Duodenal mucosa (tissue), 2 donors: ENCODE measurements at regions not wholly inside any gene's neighbourhood (a gene's known extent, or its start where the extent isn't known, plus 50 kb on each side); places are given as distances from the start of the nearest gene placed in this dataset.
"Not testable (repeated sequence)": the region's sequence is repeated elsewhere in the genome, so short reads cannot be mapped to it uniquely, and the experiment has no call there.

Experiments used
- H3K27ac ChIP-seq: one replicate; pipeline ENCODE4 v1.7.0; 2013; ENCODE audit warnings: low read depth, low read length
- H3K27me3 ChIP-seq, 2 donors: one replicate each; pipeline ENCODE4 v1.7.0; 2013; ENCODE audit warnings: low read length in 2 of 2, control low read depth in 1 of 2; ENCODE audit not compliant: insufficient read depth in 2 of 2, control insufficient read depth in 1 of 2
- H3K36me3 ChIP-seq, 2 donors: one replicate each; pipeline ENCODE4 v1.7.0; 2013; ENCODE audit warnings: low read length in 2 of 2, control low read depth in 1 of 2; ENCODE audit not compliant: insufficient read depth in 2 of 2, control insufficient read depth in 1 of 2
- H3K4me1 ChIP-seq, 2 donors: one replicate each; pipeline ENCODE4 v1.7.0; 2013; ENCODE audit warnings: low read length in 2 of 2, control low read depth in 1 of 2; ENCODE audit not compliant: insufficient read depth in 2 of 2, control insufficient read depth in 1 of 2
- H3K4me3 ChIP-seq, 2 donors: one replicate each; pipeline ENCODE4 v1.7.0; 2013; ENCODE audit warnings: low read length in 2 of 2, low read depth in 1 of 2
- H3K9ac ChIP-seq, 2 donors: one replicate each; pipeline ENCODE4 v1.7.0; 2013; ENCODE audit warnings: low read length in 2 of 2, low read depth in 1 of 2
- H3K9me3 ChIP-seq, 2 donors: one replicate each; pipeline ENCODE4 v1.7.0; 2013; ENCODE audit warnings: low read length in 2 of 2, control low read depth in 1 of 2; ENCODE audit not compliant: control insufficient read depth in 1 of 2

DNA sequence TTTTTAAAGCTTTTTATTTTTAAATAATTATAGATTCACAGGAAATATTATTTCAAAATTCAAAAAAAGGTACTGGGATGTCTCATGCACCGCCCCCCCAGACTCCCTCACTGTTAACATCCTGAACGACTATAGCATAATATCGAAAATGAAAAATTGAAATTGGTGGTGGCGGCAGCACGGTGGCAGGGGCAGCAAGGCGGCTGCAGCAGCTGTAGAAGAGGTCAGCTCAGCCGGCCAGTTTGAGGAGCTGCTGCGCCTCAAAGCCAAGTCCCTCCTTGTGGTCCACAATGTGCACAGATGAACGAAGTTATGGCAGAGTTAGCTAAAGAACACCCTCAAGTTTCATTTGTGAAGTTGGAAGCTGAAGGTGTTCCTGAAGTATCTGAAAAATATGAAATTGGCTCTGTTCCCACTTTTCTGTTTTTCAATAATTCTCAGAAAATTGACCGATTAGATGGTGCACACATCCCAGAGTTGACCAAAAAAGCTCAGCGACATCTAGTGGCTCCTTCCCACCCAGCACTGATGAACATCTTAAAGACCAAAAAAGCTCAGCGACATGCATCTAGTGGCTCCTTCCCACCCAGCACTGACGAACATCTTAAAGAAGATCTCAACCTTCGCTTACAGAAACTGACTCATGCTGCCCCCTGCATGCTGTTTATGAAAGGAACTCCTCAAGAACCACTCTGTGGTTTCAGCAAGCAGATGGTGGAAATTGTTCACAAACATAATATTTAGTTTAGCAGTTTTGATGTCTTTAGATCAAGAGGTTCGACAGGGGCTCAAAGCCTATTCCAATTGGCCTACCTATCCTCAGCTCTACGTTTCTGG, 100.8 kb downstream of the FAM217A start:
- Histone ChIP-seq H3K4me1 (no peaks in the 10 kb centered on the region), H3K27me3 (no peaks in the 10 kb centered on the region), H3K9me3 (no peaks in the 10 kb centered on the region), H3K27ac (no peak overlapping the region), H3K4me3 (no peak overlapping the region), H3K36me3 (no peaks in the 10 kb centered on the region), H3K9ac (no peak overlapping the region)

DNA sequence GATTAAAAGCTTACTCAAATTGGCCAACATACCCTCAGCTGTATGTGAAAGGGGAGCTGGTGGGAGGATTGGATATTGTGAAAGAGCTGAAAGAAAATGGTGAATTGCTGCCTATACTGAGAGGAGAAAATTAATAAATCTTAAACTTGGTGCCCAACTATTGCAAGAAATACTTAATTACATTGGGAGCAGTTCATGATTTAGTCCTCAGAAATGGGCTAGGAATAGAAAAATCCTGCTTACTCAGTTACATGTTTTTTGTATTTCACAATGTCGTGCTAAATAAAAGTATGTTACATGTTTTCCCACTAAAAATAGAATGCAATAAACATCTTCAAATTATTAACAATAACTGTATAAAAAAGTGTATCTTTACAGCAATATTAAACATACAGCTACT, 100.0 kb downstream of the FAM217A start:
- not testable (repeated sequence) for H3K9ac ChIP-seq, H3K9me3 ChIP-seq, H3K4me3 ChIP-seq, H3K27me3 ChIP-seq, H3K27ac ChIP-seq, H3K36me3 ChIP-seq, H3K4me1 ChIP-seq

DNA sequence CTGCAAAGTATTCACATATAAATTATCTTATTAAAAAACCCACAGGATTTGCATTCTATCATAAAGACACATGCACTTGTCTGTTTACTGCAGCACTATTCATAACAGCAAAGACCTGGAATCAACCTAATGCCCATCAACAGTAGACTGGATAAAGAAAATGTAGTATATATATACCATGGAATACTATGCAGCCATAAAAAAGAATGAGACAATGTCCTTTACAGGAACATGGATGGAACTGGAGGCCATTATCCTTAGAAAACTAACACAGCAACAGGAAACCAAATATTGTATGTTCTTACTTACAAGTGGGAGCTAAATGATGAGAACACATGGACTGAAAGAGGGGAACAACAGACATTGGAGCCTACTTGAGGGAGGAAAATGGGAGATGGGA, 97.0 kb downstream of the FAM217A start:
- Histone ChIP-seq H3K9me3 (no peaks in the 10 kb centered on the region), H3K4me3 (no peak overlapping the region), H3K9ac (no peak overlapping the region), H3K27ac (no peak overlapping the region), H3K36me3 (no peaks in the 10 kb centered on the region), H3K27me3 (no peaks in the 10 kb centered on the region), H3K4me1 (peaks cover 4 to 5% of the 10 kb centered on the region in 2 donors)

DNA sequence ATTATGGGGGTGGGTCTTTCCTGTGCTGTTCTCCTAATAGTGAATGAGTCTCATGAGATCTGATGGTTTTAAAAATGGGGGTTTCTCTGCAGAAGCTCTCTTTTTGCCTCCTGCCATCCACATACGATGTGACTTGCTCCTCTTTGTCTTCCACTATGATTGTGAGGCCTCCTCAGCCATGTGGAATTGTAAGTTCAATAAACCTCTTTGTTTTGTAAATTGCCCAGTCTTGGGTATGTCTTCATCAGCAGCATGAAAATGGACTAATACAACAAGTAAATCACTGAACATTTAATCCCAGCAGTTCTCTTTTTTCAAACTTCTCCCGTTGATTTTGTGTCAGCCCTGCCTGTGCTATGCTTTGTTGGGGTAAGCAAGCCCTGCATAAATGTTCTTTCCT, 95.2 kb downstream of the FAM217A start:
- H3K27ac ChIP-seq: no peak overlapping the region
- peaks cover 8 to 13% of the 10 kb centered on the region in 2 donors for H3K4me1 ChIP-seq
- H3K9ac ChIP-seq: no peak overlapping the region
- H3K4me3 ChIP-seq: no peak overlapping the region
- no peaks in the 10 kb centered on the region for H3K36me3 ChIP-seq
- no peaks in the 10 kb centered on the region for H3K27me3 ChIP-seq
- H3K9me3 ChIP-seq: no peaks in the 10 kb centered on the region

DNA sequence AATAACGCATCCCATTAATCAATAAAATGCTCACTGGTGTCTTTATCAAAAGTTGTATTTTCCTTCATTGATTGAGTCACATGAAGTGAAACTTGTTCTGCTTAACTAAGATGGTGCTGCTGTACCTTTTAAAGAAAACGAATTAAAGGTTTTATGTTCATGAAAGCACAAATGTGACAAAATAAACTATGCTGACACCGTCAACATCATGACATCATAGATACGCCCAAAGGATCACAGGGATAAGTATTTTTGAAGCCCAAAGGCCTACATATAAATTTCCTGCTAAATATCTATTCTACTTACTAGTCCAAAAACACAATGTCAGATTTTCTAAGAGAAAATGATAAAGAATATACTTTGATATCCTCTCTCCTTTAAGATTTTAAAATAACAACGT, 94.4 kb downstream of the FAM217A start:
- peaks cover 8 to 13% of the 10 kb centered on the region in 2 donors for H3K4me1 ChIP-seq
- H3K27ac ChIP-seq: no peak overlapping the region
- no peaks in the 10 kb centered on the region for H3K27me3 ChIP-seq
- H3K9me3 ChIP-seq: no peaks in the 10 kb centered on the region
- no peaks in the 10 kb centered on the region for H3K36me3 ChIP-seq
- no peak overlapping the region for H3K4me3 ChIP-seq
- H3K9ac ChIP-seq: no peak overlapping the region

DNA sequence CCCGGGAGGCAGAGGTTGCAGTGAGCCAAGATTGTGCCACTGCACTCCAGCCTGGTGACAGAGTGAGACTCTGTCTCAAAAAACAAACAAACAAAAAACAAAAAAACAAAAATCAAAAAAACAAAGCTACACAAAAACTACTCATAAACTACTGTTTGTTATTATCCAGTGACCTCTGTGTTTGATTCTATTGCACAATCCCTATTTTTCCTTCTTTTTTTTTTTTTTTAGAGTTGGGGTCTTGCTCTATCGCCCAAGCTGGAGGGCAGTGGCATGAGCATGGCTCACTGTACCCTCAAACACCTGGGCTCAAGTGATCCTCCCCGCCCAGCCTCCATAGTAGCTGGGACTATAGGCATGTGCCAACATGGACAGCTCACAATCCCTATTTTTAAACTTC, 92.7 kb downstream of the FAM217A start:
- no peaks in the 10 kb centered on the region for H3K36me3 ChIP-seq
- H3K9ac ChIP-seq: no peak overlapping the region
- H3K4me1 ChIP-seq: peaks cover 15 to 16% of the 10 kb centered on the region in 2 donors
- no peak overlapping the region for H3K4me3 ChIP-seq
- no peak overlapping the region for H3K27ac ChIP-seq
- no peaks in the 10 kb centered on the region for H3K9me3 ChIP-seq
- H3K27me3 ChIP-seq: no peaks in the 10 kb centered on the region

DNA sequence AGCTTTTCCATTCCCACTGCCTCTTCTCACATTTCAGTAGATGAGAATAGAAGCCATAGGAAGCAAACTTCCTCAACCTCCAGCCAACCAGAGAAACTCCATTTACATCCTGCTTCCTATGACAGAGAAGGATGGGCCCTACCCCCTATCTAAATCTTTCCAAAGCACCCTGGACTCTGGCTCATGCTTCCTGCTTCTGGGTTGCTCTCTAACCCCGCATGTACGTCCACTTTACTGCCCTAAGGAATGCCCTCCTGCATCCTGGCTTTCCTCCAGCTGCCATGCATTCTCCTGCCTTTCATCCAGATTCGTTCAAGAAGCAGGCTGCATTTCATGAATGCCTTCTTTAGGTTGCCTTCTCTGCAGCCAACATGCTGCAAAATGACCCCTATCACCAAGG, 91.9 kb downstream of the FAM217A start:
- no peak overlapping the region for H3K27ac ChIP-seq

DNA sequence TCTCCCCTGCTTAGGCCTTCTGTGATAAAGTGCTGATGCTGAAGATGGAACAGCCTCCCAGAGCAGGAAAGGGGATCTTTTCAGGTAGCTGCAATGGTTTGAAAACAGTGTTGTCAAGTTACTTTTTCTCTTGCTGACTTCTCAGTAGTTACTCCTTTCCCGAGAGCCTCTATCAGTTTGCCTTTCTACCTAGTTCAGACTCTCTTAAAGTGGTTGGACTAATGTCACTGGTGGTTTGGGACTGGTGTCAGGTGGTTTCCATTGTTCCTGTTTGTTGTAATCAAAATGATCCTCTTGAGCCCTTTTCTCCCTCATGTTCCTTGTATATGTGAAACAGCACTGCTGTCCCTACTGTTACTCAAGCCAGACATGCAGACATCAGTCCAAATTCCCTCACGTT, 91.4 kb downstream of the FAM217A start:
- no peak overlapping the region for H3K27ac ChIP-seq
- H3K9me3 ChIP-seq: no peaks in the 10 kb centered on the region
- no peaks in the 10 kb centered on the region for H3K27me3 ChIP-seq
- no peak overlapping the region for H3K9ac ChIP-seq
- no peak overlapping the region for H3K4me3 ChIP-seq
- peaks cover 17 to 19% of the 10 kb centered on the region in 2 donors for H3K4me1 ChIP-seq
- H3K36me3 ChIP-seq: no peaks in the 10 kb centered on the region

More for the DNA sequence above, 91.9 kb downstream of the FAM217A start:
- Histone ChIP-seq H3K4me1 (peaks cover 17 to 19% of the 10 kb centered on the region in 2 donors), H3K9ac (no peak overlapping the region), H3K36me3 (no peaks in the 10 kb centered on the region), H3K4me3 (no peak overlapping the region), H3K9me3 (no peaks in the 10 kb centered on the region), H3K27me3 (no peaks in the 10 kb centered on the region)

DNA sequence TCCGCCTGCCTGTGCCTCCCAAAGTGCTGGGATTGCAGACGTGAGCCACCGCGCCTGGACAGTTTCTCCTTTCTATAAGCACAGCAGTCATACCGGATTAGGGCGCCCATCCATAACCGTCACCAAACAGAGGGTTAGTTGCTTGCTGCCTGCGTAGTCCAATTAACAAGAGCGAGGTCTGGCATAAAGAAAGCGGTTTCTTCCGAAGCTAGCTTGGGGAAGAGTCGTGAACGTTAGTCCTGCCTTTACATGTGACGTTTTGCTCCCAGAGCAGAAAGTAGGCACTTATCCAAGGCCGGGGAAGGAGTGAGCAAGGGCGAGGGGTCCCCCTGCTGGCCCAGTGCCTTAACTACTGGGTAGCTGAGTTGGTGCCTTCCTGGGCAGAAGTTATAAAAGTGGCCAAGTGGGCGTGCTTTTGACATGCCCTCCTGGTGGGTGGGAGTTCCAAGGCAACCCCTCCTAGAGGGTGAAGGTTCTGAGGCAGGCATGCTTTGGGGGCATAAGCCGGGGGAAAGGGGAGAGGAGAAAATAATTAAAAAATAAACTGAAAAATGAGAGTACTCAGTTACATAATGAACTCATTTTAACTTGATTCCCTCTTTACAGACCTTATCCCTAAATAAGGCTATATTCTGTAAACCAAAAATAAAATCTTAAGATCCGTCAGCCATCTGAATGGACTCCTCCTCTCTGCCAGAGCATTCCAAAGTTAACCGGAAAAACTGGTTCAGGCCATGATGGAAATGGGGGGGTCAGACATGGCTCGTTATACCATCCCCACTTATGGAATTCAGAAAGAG, 88.0 kb downstream of the FAM217A start:
- Histone ChIP-seq H3K36me3 (no peaks in the 10 kb centered on the region), H3K9ac (peak overlapping the region in 1 of 2 donors; percentile 26), H3K4me3 (peak overlapping the region; percentile 31 to 64), H3K9me3 (no peaks in the 10 kb centered on the region), H3K4me1 (peaks cover 17 to 19% of the 10 kb centered on the region in 2 donors), H3K27ac (no peak overlapping the region), H3K27me3 (no peaks in the 10 kb centered on the region)

DNA sequence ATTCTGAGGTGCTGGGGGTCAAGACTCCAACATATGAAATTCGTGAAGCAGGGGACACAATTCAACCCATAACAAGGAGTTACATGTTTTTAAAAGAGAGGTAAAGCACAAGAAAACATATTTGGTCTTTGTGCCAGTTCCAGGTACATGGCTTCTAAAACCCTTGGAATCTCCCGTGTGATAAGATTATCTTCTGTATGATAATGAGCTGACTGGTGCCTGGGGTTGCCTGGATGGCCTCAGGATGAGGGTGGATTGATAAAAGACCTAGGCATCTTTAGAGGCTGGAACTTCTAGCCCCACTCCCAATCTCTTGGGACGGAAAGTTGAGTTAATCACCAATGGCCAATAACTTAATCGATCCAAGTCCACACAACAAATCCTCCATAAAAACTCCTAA, 87.0 kb downstream of the FAM217A start:
- no peak overlapping the region for H3K27ac ChIP-seq
- no peaks in the 10 kb centered on the region for H3K36me3 ChIP-seq

More for the DNA sequence above, 87.0 kb downstream of the FAM217A start:
- Histone ChIP-seq H3K9me3 (no peaks in the 10 kb centered on the region), H3K9ac (no peak overlapping the region), H3K4me3 (no peak overlapping the region), H3K4me1 (peaks cover 13% of the 10 kb centered on the region in 2 donors), H3K27me3 (no peaks in the 10 kb centered on the region)
